Activated CD4-positive, CD25-positive, alpha-beta regulatory T cell treated with anti-CD3 and anti-CD28 coated beads, Interleukin-2, amount 50 U/mL, for 72 hours (primary cell): ENCODE measurements at regions not wholly inside any gene's neighbourhood (a gene's known extent, or its start where the extent isn't known, plus 50 kb on each side); places are given as distances from the start of the nearest gene placed in this dataset.
"Not testable (repeated sequence)": the region's sequence is repeated elsewhere in the genome, so short reads cannot be mapped to it uniquely, and the experiment has no call there.

Source experiments
- DNase-seq: peaks from one replicate; pipeline ENCODE4 v3.0.0; 2021

GRCh38 chr7:45410893-45411292 is 163.3 kb upstream of the ADCY1 start:
- no peak for DNase-seq

- DNase-seq, result no peak
Observed at GRCh38 chr7:45413419-45413818, 160.7 kb upstream of the ADCY1 start.

GRCh38 chr7:45414226-45414625 is 159.9 kb upstream of the ADCY1 start:
- no peak for DNase-seq

- DNase-seq, result no peak
Observed at GRCh38 chr7:45415265-45415664, 158.9 kb upstream of the ADCY1 start.

- DNase-seq, result no peak
Observed at GRCh38 chr7:45416846-45417245, 157.3 kb upstream of the ADCY1 start.

GRCh38 chr7:45417268-45417667 is 156.9 kb upstream of the ADCY1 start:
- DNase-seq, result no peak

- DNase-seq, result no peak
Observed at GRCh38 chr7:45417735-45418134, 156.4 kb upstream of the ADCY1 start.

GRCh38 chr7:45420843-45421495 is 153.2 kb upstream of the ADCY1 start:
- no peak for DNase-seq

GRCh38 chr7:45421806-45422205 is 152.4 kb upstream of the ADCY1 start:
- DNase-seq, result no peak

GRCh38 chr7:45430397-45430796 is 143.8 kb upstream of the ADCY1 start:
- DNase-seq, result no peak

- no peak for DNase-seq
Observed at GRCh38 chr7:45434167-45434784, 139.9 kb upstream of the ADCY1 start.

- no peak for DNase-seq
Observed at GRCh38 chr7:45435131-45435530, 139.0 kb upstream of the ADCY1 start.

GRCh38 chr7:45435846-45436245 is 138.3 kb upstream of the ADCY1 start:
- no peak for DNase-seq

GRCh38 chr7:45440776-45441175 is 133.4 kb upstream of the ADCY1 start:
- not testable (repeated sequence) for DNase-seq

- no peak for DNase-seq
Observed at GRCh38 chr7:45443263-45443662, 130.9 kb upstream of the ADCY1 start.

GRCh38 chr7:45446195-45446944 is 127.8 kb upstream of the ADCY1 start:
- DNase-seq, result no peak

- DNase-seq, result no peak
Observed at GRCh38 chr7:45447296-45447695, 126.9 kb upstream of the ADCY1 start.

GRCh38 chr7:45450571-45451204 is 123.5 kb upstream of the ADCY1 start:
- DNase-seq, result no peak

GRCh38 chr7:45451342-45452035 is 122.7 kb upstream of the ADCY1 start:
- no peak for DNase-seq

GRCh38 chr7:45454771-45455170 is 119.4 kb upstream of the ADCY1 start:
- DNase-seq, result no peak

- no peak for DNase-seq
Observed at GRCh38 chr7:45455662-45456061, 118.5 kb upstream of the ADCY1 start.

GRCh38 chr7:45456105-45456504 is 118.1 kb upstream of the ADCY1 start:
- DNase-seq, result no peak
